Fibroblast of skin of scalp (primary cell): ENCODE measurements at regions not wholly inside any gene's neighbourhood (a gene's known extent, or its start where the extent isn't known, plus 50 kb on each side); places are given as distances from the start of the nearest gene placed in this dataset.
"Not testable (repeated sequence)": the region's sequence is repeated elsewhere in the genome, so short reads cannot be mapped to it uniquely, and the experiment has no call there.

Experiments used
- DNase-seq: peaks from one replicate; pipeline ENCODE4 v3.0.0-alpha.2; 2013

DNA sequence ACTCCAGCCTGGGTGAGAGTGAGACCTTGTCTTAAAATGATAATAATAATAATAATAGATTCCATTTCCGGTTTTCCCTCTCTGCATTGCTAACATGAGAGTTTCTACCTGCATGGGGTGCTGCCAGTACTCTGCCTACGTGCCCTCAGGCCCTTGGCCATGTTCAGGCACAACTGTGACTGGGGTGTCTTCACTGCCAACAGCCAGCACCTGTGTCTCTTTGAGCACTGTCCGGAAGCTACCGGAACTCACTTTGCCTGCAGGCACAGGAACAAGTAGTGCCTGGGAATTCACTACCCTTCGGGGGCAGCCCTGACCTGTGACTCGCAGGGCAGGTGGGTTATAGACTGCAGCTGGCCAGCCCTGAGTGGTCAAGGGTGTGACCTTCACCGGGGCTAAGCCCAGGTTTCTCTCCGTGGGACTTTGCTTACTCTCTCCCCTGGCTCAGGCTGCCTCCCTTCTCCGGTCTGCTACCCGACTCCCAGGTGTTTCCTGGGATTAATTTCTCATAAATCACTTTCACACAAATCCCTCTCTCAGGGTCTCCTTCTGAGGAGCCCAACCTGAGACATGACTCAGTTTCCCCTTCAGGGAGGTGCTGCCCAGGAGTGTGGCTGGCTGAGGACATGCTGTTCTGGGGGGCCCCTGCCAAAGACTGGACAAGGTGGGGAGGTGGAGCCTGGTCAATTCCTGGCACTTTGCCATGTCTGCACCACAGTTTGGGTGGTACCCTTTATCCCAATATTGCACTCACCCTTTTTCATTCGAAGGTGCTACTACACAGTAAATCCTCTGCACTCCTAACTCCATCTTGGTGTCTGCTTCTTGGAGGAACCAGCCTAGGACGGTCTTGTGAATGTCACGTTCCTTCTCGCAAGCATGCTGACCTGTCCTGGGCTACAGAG is 79.5 kb upstream of the RALGAPA2 start:
- no peak for DNase-seq

DNA sequence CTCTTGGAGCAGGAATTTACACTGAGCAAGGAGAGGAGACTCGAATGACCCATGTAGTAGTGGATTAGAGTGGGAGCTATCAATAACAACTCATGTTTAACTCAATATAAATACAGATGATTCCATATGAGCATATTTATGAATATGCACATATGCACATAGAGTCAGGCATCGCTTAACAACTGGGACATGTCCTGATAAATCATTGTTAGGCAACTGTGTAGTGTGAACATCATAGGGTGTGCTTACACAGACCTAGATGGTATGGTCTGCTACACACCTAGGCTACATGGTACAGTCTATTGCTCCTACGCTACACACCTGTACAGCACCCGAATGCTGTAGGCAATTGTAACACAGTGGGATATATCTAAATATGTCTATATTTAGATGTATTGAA is 75.9 kb upstream of the RALGAPA2 start:
- DNase-seq = no peak

DNA sequence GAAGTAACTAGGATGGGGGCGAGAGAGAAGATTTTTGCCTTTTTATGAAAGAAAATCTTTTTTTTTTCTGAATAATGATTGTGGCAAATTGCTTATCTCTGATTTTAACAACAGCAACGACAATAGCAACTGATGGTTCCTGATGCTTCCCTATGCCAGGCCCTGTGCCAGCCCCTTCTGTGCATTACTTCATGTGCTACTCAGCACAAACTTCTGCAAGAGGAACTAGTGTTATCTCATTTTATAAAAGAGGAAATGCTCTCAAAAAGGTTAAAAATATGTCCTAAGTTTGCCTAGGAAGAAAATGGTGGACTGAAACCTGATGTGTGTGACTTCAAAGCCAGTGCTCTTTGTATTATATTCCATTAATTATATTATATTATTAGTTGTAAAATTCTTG is 74.0 kb upstream of the RALGAPA2 start:
- DNase-seq = no peak

DNA sequence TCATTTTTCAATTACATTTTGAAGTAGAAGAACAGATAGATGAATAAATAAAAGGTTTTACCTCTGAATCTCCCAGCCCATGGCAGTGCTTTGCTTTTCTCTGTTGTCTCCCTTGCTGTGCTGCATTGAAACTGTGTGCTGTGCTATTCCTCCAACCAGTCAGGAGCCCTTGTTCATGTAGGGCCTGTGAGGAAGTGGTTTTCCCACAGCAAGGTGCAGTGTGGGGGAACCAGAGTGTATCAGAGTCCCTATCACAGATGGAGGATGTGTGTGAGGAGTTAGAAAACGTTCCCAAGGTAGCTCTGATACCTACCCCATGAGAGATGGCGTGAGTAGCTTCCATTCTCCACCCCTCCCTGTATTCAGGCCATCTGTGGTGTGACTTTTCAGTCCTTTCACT is 72.8 kb upstream of the RALGAPA2 start:
- no peak for DNase-seq

DNA sequence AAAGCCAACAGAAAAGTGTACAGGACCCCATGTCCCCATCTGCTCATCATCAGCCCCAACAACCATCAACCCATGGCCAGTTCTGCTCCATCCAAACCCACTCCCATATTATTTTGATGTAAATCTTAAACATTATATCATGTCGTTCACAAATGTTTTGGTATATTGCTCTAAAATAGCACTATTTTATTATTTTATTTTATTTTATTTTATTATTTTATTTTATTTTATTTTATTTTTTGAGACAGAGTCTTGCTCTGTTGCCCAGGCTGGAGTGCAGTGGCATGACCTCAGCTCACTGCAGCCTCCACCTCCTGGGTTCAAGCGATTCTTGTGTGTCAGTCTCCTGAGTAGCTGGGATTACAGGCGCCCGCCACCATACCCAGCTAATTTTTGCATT is 72.0 kb upstream of the RALGAPA2 start:
- not testable (repeated sequence) for DNase-seq

DNA sequence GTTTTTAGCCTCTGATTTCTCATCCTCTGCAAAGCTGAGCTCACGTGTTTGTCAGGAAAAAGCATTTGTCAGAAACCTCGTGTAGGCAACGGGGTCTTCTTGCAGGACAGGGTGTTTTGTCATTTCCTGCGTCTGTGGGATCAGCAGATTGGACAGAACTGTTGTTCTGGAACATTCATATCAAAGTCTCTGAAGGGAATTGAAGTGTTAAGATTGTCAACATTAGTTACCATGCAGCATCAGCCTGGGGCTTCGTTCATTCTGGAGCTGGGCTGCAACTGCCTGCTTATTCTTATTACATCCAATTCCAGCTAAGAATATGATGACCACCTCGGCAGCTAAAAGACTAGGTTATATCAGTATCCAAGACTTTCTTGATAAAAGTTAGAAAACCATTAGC is 71.0 kb upstream of the RALGAPA2 start:
- DNase-seq = no peak

DNA sequence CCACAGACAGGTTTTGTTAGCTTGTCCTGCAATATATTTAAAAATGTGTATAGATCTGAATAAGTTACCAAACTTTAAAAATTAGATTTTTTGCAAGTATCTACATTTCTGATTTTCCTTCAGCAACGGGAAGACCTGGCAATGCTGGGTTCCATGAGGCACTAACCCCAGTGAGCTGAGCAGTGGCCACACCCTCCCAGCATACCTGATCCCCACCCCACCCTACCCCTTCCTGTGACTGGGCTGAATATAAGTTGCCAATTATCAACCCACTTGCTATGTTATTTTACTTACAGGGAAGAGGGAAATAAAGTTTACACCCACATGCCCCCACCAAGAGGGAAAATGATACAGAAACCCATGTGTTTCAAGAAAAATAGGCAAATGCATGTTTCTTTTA is 70.3 kb upstream of the RALGAPA2 start:
- no peak for DNase-seq

DNA sequence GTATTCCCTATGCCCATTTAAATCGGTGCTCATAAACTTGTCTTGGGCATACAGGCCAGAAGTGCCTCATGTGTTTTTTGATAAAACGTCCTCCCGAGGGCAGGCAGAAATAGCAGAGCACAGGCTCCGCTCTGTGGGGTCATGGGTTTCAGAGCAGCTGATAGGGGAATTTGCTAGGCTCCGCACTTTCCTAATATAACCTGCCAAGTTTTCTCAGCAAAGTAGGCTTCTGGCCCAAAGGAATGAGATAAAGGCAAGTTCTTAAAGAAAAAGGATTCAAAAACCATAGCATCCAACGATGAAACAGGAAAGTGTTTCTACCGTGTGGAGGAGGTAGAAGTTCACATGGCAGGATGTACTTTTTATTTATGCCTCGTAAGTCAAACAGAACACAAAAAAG is 69.8 kb upstream of the RALGAPA2 start:
- no peak for DNase-seq

DNA sequence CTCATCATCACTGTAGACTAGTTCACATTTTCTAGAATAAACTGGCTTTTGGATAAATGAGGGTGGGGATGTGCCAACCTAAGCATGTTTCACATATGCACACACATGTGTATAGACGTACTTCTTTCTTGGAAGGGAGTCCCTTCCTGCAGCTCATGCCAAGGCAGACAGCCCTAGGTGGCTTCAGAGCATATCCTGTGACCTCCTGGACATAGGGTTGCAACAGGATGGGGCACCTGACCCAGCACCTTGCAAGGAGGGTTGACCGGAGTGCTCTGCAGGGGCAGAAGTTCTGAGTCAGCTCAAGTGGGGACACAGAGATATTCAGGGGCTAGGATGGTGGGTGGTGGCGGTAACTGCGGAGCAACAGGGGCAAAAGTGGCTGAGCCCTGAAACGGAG is 68.6 kb upstream of the RALGAPA2 start:
- DNase-seq = no peak

DNA sequence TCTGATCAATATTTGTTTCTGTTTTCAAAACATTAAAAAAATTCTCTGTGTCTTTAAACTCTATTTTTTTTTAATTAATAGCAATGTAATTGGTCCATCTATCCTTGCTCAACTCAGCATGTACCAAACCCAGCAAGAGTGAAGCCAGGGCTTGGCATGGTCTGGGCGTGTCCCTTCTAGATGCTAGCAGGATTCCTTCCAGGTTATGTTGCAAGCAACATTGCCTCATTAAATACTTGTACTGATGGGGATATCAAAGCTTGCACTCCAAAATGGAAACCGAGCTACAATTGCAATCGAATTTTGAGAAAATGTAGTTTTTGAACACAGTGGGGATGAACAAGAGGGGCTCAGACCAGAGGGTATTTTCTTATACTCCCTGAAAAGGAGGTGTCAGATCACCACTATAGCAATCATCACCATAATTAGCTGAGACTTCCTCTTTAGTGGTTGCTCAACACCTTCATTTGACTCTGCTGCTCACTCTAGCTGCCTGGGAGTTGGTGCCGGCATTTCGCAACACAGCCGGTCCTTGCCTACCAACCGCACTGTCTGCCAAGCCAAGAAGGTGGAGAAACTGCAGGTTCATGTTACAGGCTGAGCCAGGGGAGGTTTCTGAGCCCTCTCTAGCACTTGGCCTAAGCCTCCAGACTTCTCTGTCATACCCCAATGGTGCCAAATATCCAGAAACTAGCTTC is 67.8 kb upstream of the RALGAPA2 start:
- DNase-seq = no peak

DNA sequence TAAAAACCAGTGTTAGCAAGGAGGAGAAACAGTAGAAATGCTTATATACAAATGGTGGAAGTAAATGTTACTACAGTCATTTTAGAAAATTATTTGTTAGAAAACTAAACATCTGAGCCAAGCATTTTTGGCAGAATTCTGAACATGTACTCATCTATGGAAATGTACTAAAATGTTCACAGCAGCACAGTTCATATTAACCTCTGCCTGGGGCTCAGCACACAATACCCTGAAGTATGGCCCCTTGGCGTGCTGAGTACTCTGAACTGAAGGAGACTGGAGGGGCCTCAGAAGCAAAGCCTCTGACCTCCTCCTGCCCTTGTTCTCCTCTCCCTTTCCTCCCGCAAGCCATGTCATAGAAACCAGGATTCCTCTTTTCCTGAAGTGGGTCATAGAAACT is 66.2 kb upstream of the RALGAPA2 start:
- DNase-seq = no peak

DNA sequence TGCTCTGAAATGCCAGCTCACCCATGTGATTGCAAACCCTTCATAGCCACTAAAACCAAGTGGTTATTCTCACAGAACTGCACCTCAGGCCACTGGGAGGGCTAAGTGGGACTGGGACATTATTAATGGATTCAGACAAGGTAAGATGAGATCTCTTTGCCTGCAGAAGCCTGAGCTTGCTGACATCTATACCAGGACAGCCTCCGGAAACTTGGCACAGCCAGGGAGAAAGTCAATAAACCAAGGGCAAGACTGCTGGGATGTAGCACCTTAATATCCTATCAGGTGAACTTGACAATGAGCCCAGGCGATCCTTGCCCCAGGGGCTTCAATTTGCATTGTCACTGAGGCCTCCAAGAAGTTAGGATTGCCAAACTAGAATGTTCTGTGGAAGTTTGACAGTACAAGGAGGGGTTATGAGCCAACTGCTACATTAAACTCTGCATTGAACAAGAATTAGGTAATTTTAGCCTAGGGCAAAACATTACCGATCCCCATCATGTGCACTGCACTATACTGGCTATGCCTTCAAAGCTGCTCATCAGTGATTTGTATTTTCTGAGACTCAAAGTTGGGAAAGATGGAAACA is 60.1 kb upstream of the RALGAPA2 start:
- no peak for DNase-seq

DNA sequence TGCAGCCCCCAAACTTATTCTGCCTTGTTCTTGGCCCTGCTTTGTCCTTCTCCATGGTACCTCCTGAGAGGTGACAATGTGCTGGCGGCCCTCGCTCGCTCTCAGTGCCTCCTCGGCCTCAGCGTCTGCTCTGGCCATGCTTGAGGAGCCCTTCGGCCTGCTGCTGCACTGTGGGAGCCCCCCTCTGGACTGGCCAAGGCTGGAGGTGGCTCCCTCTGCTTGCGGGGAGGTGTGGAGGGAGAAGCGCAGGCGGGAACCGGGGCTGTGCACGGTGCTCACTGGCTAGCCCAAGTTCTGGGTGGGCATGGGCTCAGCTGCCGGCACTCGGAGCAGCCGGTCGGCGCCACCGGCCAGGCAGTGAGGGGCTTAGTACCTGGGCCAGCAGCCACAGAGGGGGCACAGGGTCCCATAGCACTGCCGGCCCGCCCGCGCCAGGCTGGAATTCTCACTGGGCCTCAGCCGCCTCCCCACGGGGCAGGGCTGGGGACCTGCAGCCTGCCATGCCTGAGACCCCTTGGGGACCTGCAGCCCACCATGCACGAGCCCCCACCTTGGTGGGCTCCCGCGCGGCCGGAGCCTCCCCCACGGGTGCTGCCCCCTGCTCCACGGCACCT is 55.9 kb upstream of the RALGAPA2 start:
- no peak for DNase-seq

DNA sequence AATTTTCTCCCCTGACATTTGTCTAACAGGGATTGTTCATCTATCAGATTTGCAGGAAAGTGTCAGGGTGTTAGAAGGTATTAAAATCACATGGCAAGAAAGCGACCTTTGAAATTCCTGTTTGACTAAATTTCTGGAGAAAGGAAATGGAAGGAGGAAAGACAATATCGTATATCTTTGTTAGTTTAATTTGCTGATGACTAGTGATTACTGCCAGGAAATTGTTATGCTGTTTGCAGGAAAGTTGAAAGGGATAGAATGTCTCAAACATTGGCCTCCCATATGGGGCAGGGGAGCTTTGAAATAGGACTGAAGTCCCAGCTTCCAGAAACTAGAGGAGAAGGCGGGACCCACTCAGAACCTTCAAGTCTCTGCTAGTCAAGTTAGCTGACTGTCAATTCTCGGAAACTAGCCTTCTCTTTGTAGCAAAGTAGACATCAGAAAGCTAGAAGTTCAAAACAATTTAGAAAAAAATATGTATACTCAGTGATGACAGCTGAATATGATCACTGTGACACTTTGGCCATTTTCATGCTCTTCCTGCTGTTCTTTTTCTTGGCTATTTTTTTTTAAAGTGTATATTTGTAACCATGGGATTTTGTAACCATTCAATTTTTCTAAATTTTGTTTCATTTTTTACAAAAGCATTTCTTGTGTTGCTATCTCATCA is 53.4 kb upstream of the RALGAPA2 start:
- no peak for DNase-seq

DNA sequence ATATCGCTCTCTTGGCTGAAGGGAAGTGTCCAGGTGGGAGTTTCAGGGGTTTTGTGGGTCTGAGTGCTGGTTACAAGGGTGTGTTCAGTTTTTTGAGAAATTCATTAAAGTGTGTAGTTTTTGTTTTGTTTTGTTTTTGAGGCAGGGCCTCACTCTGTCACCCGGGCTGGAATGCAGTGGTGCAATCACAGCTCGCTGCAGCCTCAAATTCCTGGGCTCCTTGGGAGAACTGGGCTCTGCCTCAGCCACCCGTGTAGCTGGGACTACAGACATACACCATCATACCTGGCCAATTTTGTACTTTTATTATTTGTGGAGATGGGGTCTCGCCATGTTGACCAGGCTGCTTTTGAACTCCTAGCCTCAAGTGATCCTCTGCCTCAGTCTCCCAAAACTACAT is 51.2 kb upstream of the RALGAPA2 start:
- DNase-seq = no peak
